H54 (cell line): ENCODE measurements at regions not wholly inside any gene's neighbourhood (a gene's known extent, or its start where the extent isn't known, plus 50 kb on each side); places are given as distances from the start of the nearest gene placed in this dataset.

ENCODE experiments used
- DNase-seq: peaks from one replicate; pipeline ENCODE4 v3.0.0; 2011; ENCODE audit warnings: low spot score, mixed read lengths; ENCODE audit not compliant: insufficient read length
- FAIRE-seq: peaks from 3 replicates; lab custom pipeline; 2011; peaks lifted over from hg19 to GRCh38; lab: Jason Lieb, UNC
- POLR2A ChIP-seq: IDR thresholded peaks from 2 replicates; pipeline ENCODE4 v1.6.1; 2011; ENCODE audit warnings: low read depth, mild to moderate bottlenecking, low read length

GRCh38 chr17:36727577-36727976, 126.2 kb downstream of the MRM1 start:
- FAIRE-seq, result no peak
- no peak for DNase-seq
- no peak for TF ChIP-seq POLR2A

- TF ChIP-seq POLR2A, result no peak
- FAIRE-seq, result no peak
- no peak for DNase-seq
Measured at GRCh38 chr17:36728030-36728991, 126.9 kb downstream of the MRM1 start.

GRCh38 chr17:36730095-36730808, 128.9 kb downstream of the MRM1 start:
- no peak for DNase-seq
- TF ChIP-seq POLR2A, result no peak
- no peak for FAIRE-seq

- DNase-seq (no peak), FAIRE-seq (no peak)
- no peak for TF ChIP-seq POLR2A
Measured at GRCh38 chr17:36730857-36731490, 129.6 kb downstream of the MRM1 start.

DNA sequence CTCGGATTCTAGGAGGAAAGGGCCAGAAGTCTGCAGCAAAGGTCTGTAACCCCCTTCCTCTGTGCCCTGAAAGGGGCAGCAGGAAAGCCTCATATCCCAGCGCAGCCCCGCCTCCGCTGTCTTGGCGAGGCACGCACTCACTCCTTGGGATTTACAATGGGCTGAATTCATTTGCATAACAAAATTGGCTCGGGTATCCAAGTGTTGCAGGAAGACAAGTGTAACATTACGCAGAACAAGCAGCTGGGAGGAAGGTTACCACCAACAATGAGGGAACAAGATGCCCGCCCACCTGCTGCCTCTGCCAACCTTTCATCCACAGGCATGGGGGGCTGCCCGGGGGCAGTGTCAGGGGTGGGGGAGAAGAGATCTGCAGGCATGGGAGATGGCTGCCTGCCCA, 130.4 kb downstream of the MRM1 start:
- no peak for TF ChIP-seq POLR2A
- FAIRE-seq (no peak), DNase-seq (no peak)

DNA sequence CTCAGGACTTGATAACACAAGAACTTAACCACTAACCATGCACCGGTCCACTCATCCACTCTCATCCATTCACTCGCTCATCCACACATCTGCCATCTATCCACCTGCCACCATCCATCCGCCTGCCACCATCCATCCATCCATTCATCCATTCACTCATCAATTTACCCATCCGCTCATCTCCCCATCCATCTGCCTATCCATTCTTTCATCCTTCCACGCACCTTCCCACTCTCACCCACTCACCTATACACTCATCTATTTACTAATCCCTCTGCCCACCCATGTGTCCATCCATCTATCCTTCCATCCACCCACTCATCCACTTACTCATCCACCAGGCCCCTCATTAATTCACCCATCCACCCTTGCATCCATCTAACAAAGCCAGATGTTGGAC, 131.0 kb downstream of the MRM1 start:
- DNase-seq (no peak), FAIRE-seq (no peak)
- no peak for TF ChIP-seq POLR2A

DNA sequence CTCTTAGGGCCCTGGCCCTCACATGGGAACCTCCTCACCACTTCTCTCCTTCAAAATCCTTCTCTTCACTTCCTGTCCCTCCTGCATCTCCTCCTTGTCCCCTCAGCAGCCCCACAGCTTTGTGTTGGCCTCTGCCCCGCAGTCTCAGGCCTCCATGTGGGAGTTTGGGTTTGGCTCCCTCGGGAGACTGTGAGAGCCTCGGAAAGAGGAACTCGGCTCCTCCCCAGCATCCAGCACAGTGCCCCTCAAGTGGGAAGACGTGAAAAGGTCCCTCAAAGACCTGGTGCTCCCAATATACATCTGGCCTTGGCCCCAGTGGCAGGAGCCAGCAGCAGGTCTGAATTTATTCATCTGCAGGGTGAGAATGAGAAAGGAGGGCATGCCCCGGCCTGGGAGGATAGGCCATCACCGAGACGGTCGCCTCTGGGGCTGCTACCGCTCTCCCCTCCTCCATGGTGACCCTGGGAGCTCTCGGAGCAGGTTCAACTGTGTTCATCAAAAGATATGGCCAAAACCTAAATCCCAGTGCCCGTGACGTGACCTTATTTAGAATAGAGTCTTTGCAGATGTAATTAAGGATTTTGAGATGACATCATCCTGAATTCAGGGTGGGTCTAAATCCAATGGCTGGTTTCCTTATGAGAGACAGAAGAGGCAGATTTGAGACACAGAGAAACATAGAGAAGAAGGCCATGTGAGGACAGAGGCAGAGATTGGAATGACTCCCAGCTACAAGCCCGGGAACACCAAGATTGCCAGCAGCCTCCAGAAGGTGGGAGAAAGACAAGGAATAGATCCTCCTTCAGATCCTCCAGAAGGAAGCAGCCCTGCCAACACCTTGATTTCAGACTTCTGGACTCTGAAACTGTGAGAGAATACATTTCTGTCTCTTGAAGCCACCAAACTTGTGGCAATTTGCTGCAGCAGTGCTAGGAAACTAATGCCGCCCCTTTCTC, 135.1 kb downstream of the MRM1 start:
- TF ChIP-seq POLR2A, result no peak
- no peak for DNase-seq
- FAIRE-seq, result no peak

- DNase-seq (no peak), FAIRE-seq (no peak)
- no peak for TF ChIP-seq POLR2A
Measured at GRCh38 chr17:36739208-36739607, 137.8 kb downstream of the MRM1 start.

DNA sequence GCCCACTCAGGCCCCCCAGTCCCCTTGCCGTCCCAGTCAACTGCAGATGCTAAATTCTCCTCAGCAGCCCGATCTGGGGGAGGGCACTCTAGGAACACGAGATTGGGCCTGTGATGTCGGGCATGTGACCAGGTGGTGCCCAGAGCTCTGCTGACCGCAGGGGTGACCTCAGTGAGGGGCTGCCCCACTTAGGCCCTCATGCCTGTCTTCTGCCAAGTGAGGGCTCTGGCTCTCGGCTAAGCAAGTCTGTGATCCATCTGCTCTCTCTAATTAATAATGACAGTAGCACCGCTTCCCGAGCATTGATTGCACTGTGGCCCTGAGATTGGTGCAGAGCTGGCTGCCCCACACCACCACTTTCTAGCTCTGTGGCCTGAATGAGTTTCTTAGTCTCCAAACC, 138.8 kb downstream of the MRM1 start:
- DNase-seq (no peak), FAIRE-seq (no peak)
- TF ChIP-seq POLR2A, result no peak

DNA sequence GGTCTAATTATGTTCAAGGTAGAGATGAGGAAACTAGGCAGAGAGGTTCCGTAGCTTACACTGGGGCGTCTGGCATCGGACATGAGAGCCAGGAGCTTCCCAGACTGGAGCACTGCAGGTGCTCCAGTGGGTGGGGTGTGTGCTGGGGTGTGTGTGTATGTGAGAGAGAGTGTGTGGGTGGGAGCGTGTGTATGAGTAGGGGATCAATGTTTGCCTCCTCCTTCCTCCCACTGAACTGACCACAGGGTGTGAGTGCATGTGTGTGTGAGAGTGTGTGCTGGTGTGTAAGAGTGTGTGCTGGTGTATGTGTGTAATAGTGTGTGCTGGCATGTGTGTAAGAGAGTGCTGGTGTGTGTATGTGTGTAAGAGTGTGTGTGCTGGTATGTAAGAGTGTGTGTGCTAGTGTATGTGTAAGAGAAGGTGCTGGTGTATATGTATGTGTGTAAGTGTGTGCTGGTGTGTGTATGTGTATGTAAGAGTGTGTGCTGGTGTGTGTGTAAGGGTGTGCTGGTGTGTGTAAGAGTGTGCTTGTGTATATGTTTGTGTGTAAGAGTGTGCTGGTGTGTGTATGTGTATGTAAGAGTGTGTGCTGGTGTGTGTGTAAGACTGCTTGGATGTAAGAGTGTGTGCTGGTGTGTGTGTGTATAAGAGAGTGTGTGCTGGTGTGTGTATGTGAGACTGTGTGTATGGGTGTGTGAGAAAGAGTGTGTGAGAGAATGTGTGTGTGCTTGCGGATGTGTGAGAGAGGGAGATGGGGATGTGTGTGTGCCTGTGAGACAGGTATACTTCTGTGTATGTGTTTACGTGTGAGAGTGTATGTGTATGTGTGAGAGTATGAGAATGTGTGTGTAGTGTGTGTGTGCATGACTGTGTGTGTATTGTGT, 139.9 kb downstream of the MRM1 start:
- FAIRE-seq, result no peak
- TF ChIP-seq POLR2A, result no peak

DNA sequence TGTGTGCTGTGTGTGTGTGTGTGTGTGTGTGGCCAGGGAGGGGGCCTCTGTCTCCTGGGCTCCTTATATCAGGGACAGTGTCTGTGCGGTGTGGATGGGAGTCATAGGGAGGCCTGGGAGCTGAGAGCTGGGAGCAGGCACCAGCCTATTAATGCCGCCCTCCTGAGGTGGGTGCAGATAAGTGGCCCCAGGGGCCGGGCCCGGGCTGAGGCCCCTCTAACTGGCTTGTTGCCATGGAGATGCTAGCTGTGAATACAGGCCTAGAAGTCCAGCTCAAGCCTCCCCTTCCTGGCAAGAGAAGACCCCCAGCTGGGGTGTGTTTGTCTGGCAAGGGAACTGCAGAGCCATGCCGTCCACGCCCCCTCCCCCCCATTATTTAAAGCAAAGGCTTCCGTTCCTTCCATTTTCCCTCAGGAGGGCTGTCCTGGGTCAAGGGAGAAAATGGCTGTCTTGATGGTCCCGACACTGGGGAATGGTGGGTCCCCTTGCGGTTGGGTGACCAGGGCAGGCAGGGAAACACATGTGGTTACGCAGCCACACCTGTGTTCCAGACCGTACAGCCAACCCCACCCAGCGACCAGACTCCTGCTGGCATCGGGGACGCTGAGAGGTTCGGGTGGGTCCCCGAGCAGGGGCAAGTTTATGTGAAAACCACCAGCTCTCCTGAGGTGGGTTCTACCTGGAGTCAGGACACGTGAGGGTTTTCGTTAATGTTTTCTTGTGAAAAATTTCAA, 141.1 kb downstream of the MRM1 start:
- no peak for FAIRE-seq
- TF ChIP-seq POLR2A, result no peak
- no peak for DNase-seq

More for the DNA sequence above, 139.9 kb downstream of the MRM1 start:
- DNase-seq, result no peak
